Loucy (cell line): ENCODE measurements at regions not wholly inside any gene's neighbourhood (a gene's known extent, or its start where the extent isn't known, plus 50 kb on each side); places are given as distances from the start of the nearest gene placed in this dataset.

Experiments used
- H2AFZ ChIP-seq: fragments of 200-600 bp; sonication (generic); 2 replicates; pipeline ENCODE4 v1.6.0; 2016; ENCODE audit warnings: antibody characterized with exemption, mild to moderate bottlenecking, low read length, moderate library complexity
- H3F3A ChIP-seq: fragments of 200-600 bp; 2 replicates; pipeline ENCODE4 v1.6.0; 2016; ENCODE audit warnings: antibody characterized with exemption, low read depth, mild to moderate bottlenecking
- H3K27me3 ChIP-seq: fragments of 200-600 bp; sonication (generic); 2 replicates; pipeline ENCODE4 v1.6.1; 2014; ENCODE audit warnings: low read length, mild to moderate bottlenecking; ENCODE audit not compliant: insufficient read depth, poor library complexity, severe bottlenecking
- H3K36me3 ChIP-seq: fragments of 200-600 bp; sonication (generic); 2 replicates; pipeline ENCODE4 v1.6.1; 2016; ENCODE audit warnings: low read length; ENCODE audit not compliant: insufficient read depth
- H3K4me1 ChIP-seq: fragments of 200-600 bp; sonication (generic); 2 replicates; pipeline ENCODE4 v1.5.1; 2014; ENCODE audit warnings: low read length, mild to moderate bottlenecking; ENCODE audit not compliant: insufficient read depth, poor library complexity, severe bottlenecking
- H3K4me2 ChIP-seq: fragments of 200-600 bp; sonication (generic); 2 replicates; pipeline ENCODE4 v1.6.0; 2014; ENCODE audit warnings: antibody characterized with exemption, low read length, low read depth, mild to moderate bottlenecking; ENCODE audit not compliant: poor library complexity, severe bottlenecking
- H3K4me3 ChIP-seq: fragments of 200-600 bp; sonication (generic); 2 replicates; pipeline ENCODE4 v1.5.1; 2014; ENCODE audit warnings: low read length, mild to moderate bottlenecking, mixed read lengths; ENCODE audit not compliant: poor library complexity, severe bottlenecking
- H3K79me2 ChIP-seq: fragments of 200-600 bp; sonication (generic); 2 replicates; pipeline ENCODE4 v1.6.1; 2014; ENCODE audit warnings: low read length; ENCODE audit not compliant: insufficient read depth
- H3K9ac ChIP-seq: fragments of 200-600 bp; sonication (generic); 2 replicates; pipeline ENCODE4 v1.6.0; 2014; ENCODE audit warnings: mild to moderate bottlenecking, low read depth, low read length, moderate library complexity; ENCODE audit not compliant: poor library complexity, severe bottlenecking
- H3K9me2 ChIP-seq: fragments of 200-600 bp; sonication (generic); replicated peaks from 2 replicates; pipeline ENCODE4 v1.6.1; 2016; ENCODE audit warnings: low read depth, low read length, mixed read lengths
- H3K9me3 ChIP-seq: fragments of 200-600 bp; sonication (generic); 2 replicates; pipeline ENCODE4 v1.6.1; 2014; ENCODE audit warnings: mild to moderate bottlenecking, antibody characterized with exemption, low read length, low read depth; ENCODE audit not compliant: insufficient read depth
- H4K20me1 ChIP-seq: fragments of 200-600 bp; sonication (generic); 2 replicates; pipeline ENCODE4 v1.6.0; 2014; ENCODE audit warnings: antibody characterized with exemption, low read length, mild to moderate bottlenecking; ENCODE audit not compliant: insufficient read depth, poor library complexity, severe bottlenecking
- EZH2phosphoT487 ChIP-seq: fragments of 200-600 bp; IDR thresholded peaks from 2 replicates; pipeline ENCODE4 v1.6.1; 2018; ENCODE audit warnings: antibody characterized with exemption, mild to moderate bottlenecking, moderate library complexity, borderline replicate concordance
- TF ChIP-seq, protein P1 (sequence below): fragments of 200-600 bp; sonication (generic); conservative IDR thresholded peaks from 2 replicates; pipeline ENCODE4 v1.5.1; 2014; ENCODE audit warnings: mild to moderate bottlenecking, antibody characterized with exemption, low read length

DNA sequence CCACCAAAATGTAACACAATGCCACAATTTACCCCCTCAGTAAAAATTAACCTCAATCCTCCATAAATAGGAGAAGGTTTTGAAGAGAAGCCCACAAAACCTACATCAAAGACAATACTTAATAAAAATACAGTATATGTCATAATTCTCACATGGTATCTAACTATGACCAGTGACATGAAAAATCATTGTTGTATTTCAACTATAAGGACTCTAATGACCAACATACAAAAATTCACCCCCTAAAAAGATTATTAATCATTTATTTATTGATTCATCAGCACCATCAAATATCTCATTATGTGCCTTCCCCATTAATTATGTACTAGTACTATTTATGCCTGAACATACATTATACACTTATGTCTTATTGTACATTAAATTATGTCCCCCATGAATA, 77.1 kb upstream of the ZMAT1 start:
- Histone ChIP-seq H3K9ac (no peak overlapping the region), H3K9me3 (no peaks in the 10 kb centered on the region), H3K4me3 (no peak overlapping the region), H3F3A (no peaks in the 10 kb centered on the region), H3K79me2 (no peaks in the 10 kb centered on the region), H3K36me3 (no peaks in the 10 kb centered on the region), H3K27me3 (no peaks in the 10 kb centered on the region), H3K4me2 (no peak overlapping the region), H4K20me1 (no peaks in the 10 kb centered on the region), H2AFZ (no peak overlapping the region), H3K9me2 (no peaks in the 10 kb centered on the region), H3K4me1 (no peaks in the 10 kb centered on the region)
- TF ChIP-seq, protein P1, sequence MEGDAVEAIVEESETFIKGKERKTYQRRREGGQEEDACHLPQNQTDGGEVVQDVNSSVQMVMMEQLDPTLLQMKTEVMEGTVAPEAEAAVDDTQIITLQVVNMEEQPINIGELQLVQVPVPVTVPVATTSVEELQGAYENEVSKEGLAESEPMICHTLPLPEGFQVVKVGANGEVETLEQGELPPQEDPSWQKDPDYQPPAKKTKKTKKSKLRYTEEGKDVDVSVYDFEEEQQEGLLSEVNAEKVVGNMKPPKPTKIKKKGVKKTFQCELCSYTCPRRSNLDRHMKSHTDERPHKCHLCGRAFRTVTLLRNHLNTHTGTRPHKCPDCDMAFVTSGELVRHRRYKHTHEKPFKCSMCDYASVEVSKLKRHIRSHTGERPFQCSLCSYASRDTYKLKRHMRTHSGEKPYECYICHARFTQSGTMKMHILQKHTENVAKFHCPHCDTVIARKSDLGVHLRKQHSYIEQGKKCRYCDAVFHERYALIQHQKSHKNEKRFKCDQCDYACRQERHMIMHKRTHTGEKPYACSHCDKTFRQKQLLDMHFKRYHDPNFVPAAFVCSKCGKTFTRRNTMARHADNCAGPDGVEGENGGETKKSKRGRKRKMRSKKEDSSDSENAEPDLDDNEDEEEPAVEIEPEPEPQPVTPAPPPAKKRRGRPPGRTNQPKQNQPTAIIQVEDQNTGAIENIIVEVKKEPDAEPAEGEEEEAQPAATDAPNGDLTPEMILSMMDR = no peak
- no peak for TF ChIP-seq EZH2phosphoT487

DNA sequence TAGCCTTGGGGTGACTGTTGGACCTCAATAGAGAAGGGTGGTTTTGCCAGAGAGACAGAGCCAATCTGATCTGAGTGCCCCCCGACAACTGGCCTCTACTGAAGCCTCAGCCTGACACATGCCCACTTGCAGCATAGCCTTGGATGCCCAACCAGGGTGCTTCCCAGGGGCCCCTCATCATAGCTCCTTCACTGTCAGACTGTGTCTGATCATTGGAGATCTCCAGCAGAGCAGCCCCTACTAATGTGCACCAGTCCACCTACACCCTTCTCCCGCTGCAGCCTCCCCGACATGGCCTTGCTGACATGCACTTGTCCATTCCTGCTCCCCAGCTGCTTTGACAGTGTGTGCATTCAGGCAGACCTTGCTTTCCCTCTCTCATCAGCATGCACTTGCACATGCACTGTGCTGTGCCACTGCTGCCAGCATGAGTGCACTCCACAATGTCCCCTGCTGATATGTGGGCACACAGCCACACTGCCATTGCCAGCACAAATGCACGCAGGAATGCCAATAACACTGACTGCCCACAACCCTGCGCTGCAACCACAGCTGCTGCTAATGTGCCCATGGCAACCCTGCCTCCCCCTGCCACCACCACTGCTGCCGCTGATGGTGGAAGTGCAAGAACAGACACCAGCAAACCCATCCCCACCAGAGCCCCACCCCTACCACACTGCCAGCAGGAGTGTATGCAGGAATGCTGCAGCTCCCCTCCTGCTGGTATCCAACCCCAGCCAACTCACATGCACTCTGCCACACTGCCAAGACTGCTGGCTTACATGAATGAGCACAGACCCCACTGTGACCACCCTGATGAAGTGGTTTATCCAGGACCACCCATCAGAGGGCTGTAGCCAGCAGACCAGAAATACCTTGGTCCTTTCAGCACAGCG, 68.1 kb upstream of the ZMAT1 start:
- no peak overlapping the region for H3K4me3 ChIP-seq
- no peaks in the 10 kb centered on the region for H3F3A ChIP-seq
- H4K20me1 ChIP-seq = no peaks in the 10 kb centered on the region
- no peak overlapping the region for H2AFZ ChIP-seq
- H3K9ac ChIP-seq = no peak overlapping the region
- no peak overlapping the region for H3K4me2 ChIP-seq
- no peaks in the 10 kb centered on the region for H3K79me2 ChIP-seq
- no peaks in the 10 kb centered on the region for H3K27me3 ChIP-seq
- no peaks in the 10 kb centered on the region for H3K36me3 ChIP-seq
- no peaks in the 10 kb centered on the region for H3K9me2 ChIP-seq
- no peaks in the 10 kb centered on the region for H3K9me3 ChIP-seq
- TF ChIP-seq EZH2phosphoT487 = no peak
- TF ChIP-seq, protein P1 = no peak
- no peaks in the 10 kb centered on the region for H3K4me1 ChIP-seq

DNA sequence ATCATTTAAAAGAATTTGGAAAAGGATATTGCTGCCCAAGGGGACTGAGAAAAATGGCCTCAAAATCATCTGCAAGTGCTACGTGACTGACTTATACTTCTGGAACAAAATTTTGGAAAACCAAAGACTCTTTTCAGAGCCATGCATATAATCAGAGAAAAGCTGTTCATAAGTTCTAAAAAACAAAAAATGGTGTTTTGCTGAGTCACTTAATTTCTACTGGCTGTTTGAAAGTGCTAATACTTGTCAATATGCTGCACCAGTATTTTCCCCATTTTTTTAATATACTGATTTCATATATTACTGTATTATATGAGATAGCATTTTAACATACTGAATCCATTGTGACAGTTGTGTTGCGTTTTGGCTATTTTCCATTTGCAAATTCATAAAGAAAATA, 61.5 kb upstream of the ZMAT1 start:
- no peaks in the 10 kb centered on the region for H3K79me2 ChIP-seq
- H3K4me2 ChIP-seq = no peak overlapping the region
- no peak overlapping the region for H2AFZ ChIP-seq
- no peaks in the 10 kb centered on the region for H3F3A ChIP-seq
- H3K9me2 ChIP-seq = no peaks in the 10 kb centered on the region
- H3K9ac ChIP-seq = no peak overlapping the region
- TF ChIP-seq EZH2phosphoT487 = no peak
- TF ChIP-seq, protein P1 = no peak
- no peaks in the 10 kb centered on the region for H3K36me3 ChIP-seq
- no peak overlapping the region for H3K4me3 ChIP-seq
- no peaks in the 10 kb centered on the region for H3K27me3 ChIP-seq
- H3K9me3 ChIP-seq = no peaks in the 10 kb centered on the region
- H4K20me1 ChIP-seq = no peaks in the 10 kb centered on the region
- H3K4me1 ChIP-seq = no peaks in the 10 kb centered on the region
